KG1 (cell line): ENCODE measurements at regions not wholly inside any gene's neighbourhood (a gene's known extent, or its start where the extent isn't known, plus 50 kb on each side); places are given as distances from the start of the nearest gene placed in this dataset.
"Not testable (repeated sequence)": the region's sequence is repeated elsewhere in the genome, so short reads cannot be mapped to it uniquely, and the experiment has no call there.

Experiments used
- DNase-seq: peaks from one replicate; lab custom pipeline; 2025; lab: John Stamatoyannopoulos, UW

DNA sequence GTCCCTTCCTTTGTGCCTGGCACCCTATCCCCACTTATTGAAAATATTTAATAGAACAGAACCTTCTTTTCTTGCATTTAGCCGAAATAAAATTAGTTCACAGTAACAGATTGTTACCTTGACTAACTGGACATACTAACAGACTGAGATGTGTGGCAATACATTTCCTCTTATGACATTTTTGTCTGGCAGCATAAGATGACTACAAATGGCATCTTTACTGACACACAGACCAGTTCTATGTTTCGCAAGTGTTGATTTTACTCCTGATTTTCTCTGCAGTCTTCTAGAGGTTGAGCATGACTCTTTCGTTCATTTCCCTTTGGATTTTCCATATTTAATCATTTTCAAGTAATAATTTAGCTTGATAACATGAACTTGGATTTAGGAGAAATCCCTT, 474.6 kb downstream of the CBLN4 start:
- no peak for DNase-seq

DNA sequence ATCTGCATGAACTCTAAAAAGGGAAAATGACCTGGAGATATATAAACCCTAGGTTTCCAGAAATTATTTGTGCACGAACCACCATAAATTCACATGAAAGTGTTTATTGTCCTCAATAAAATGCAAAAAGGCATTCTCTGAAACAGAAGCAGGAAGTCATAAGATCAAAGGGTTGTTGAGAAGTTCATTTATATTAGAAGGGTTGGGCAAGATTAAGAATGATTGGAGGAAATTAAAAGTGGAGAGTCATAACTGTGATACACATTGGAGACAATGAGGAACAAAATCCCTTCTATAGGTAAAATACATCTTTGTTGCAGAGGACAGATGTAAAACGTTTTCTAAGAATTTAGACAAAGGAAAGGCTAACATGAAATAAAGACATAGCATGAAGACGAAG, 476.8 kb downstream of the CBLN4 start:
- DNase-seq = no peak

DNA sequence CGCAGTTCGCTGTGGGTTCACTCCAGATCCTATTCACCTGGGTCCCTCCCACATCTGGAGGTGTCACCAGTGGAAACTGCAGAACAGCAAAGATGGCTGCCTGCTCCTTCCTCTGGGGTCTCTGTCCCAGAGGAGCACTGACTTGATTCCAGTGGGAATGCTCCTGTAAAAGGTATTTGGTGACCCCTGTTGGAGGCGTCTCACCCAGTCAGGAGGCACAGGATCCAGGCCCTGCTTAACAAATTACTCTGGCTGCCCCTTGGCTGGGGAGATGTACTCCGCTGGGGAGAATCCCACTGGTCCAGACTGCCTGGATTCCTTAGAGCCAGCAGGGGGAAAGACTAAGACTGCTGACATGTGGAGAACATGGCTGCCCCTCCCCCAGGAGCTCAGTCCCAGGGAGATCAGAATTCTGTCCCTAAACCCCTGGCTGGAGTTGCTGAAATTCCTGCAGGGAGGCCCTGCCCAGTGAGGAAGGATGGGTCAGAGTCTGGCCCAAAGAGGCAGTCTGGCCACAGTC, 483.0 kb downstream of the CBLN4 start:
- DNase-seq = no peak

DNA sequence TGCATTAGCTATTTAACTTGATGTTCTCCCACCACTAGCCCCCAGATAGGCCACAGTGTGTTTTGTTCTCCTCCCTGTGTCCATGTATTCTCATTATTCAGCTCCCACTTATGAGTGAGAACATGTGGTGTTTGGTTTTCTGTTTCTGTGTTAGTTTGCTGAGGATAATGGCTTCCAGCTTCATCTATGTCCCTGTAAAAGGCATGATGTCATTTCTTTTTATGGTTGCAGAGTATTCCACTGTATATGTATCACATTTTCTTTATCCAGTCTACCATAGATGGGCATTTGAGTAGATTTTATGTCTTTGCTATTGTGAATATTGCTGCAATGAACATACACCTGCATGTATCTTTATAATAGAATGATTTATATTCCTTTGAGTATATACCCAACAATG, 487.7 kb downstream of the CBLN4 start:
- DNase-seq = not testable (repeated sequence)

DNA sequence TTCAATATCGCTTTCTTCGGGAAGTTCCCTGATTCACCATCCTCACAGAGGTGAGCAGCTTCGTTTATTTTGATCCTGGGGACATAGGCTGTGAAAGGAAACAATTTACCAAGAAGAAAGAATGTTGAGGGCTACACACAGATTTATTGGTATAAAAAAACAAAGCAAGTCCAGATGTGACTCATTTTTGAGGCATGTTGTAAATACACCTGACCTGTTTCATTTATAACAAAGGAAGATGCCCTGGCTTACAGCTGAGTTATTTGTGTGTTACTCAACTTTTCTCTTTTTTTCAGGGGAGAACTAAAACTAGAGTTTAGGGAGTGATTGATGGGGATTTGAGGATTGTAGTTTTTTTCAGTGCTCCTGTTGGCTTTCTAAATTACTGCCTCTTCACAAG, 489.5 kb downstream of the CBLN4 start:
- no peak for DNase-seq

DNA sequence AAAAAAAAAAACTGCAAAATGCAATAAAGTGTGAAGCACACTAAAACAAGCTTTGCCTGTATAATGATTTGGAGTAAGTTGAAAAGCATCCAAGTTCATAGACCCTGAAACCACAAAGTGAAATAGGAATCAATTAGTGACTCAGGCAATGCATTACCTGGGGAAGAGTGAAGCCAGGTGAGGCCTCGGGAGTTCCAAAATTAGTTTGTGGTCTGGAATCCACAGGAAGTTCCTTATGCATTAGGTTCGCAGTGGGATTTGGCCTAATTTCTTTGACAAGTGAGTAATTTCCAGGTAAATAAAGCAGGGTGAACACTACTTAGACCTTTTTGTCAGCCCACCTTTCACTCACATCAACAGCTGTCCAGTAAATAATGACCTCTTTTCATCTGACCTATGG, 490.8 kb downstream of the CBLN4 start:
- DNase-seq = no peak

DNA sequence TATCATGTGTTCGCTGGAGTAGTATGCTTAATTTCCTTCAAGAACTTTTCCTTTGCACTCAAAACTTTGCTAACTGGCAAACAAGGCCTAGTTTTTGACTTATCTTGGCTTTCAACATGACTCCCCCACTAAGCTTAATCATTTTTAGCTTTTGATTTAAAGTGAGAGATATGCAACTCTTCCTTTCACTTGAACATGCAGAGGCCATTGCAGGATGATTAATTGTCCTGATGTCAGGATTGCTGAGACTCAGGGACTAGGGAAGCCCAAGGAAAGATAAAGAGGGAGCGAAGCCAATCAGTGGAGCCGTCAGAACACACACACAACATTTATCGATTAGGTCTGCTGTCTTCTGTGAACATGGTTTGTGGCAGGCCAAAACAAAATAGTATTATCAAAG, 491.4 kb downstream of the CBLN4 start:
- DNase-seq = no peak

DNA sequence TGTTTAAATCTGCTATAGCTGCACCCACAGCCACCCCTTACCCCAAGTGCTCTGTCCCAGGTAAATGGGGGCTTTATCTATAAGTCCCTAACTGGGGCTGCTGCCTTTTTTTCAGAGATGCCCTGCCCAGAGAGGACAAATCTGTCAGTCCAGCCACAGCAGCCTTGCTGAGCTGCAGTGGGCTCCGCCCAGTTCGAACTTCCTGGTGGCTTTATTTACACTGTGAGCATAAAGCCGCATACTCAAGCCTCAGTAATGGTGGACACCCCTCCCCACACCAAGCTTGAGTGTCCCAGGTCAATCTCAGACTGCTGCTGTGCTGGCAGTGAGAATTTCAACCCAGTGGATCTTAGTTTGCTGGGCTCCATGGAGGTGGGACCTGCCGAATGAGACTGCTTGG, 505.2 kb downstream of the CBLN4 start:
- no peak for DNase-seq

DNA sequence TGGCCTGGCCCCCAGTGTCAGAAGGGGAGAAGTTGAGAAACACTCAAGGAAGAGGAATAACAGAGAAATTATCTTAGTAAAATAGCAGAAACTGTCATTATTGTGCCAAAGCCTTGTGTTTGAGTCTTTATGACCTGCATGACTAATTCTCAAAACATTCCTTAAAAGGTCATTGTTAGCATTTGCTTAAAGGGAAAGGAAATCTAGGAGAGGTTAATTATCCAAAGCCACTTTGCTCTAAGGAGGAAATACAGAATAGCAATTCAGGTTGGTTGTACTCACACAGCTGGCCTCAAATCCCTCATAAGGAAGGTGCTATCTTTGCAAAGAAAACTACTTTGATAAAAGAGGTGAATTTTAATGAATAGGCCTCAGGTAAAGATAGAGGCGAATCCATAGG, 516.7 kb downstream of the CBLN4 start:
- no peak for DNase-seq

DNA sequence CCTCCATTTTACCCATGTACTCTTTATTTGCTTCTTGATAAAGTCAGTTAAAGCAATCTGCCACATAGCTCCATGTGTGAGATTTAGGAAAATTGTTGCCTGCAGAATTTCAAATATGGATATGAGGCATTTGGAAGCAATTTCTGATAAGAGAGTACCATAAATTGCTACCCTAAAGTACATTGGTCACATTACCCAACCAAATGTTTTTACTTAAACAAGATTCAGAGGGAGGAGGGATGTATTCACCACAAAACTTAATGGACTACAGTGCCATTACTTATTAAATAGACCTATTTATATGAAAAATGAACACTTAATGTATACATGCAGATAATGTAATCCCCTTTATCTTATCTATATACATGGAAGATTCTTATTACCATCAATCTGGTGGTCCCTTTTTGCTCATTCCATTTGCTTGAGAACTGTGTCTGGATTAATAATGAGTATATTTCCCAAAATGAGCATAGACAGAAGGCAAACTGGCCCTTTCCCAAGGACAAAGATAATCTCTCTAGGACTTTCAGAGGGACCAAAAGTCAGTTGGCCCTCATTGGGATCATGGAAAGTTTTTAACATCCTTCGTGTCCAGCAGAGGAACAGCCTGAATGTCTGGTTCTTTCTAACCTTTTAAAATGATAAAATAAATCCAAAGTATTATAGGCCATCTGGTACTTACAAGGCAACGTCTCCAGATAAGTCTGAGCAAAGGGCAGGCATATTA, 526.4 kb downstream of the CBLN4 start:
- DNase-seq = no peak

DNA sequence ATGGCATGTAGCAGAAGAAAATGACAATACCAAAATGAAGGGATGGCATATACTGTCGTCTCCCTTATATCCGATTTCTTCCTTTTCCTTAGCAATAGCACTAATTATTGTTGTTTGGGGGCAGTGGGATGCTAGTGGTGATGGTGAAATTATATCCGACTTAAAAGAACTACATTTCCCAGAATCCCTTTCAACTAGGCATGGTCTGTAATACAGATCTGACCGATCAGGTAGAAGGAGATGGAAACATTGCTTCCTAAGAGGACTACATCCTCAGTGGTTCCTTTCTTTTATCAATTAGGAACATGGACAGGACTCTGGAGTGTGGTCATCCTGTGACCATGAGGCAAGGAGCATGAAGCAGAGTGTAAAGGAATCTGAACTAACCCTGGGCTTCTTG, 532.6 kb downstream of the CBLN4 start:
- no peak for DNase-seq

DNA sequence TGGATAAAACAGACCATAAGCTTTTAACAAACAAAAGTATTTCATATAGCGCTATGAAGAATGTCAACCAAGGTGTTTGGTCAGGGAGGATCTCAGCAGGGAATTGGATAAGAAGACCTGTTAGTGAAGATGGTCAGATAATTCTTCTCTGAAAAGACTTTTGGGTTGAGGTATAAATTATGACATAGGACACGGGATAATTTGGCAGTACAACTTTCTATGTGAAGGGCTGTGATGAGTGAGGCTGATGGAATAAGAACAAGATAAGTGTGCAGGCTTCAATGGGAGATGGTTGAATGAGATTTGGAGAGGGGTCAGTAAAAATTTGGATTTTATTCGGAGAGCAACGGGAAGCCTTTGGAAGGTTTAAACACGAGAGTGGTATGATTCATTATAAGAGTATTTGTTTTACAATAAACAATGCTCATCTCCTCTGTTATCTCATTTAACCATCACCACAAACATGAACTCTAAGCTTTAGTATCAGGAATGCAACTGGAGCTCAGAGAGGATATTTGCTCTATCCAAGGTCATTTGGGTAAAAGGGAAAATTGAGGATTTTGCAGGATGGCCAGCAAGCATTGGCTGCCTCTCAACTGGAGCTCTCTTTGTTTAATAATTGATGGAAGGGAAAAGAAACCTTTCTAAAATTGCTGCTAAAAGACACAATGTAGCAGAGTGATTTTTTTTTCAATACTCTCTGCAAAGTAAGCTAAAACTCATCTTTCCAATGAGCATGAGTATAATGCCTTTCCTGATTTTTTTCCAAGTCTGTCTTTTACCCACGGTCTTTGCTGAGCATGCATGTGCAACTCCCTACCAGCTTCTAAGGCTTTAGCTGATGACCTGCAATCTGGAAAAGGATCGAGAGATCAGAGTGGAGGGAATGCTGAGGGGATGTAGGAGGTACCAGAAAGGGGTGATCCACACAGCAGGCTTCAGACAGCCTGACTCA, 534.0 kb downstream of the CBLN4 start:
- no peak for DNase-seq

DNA sequence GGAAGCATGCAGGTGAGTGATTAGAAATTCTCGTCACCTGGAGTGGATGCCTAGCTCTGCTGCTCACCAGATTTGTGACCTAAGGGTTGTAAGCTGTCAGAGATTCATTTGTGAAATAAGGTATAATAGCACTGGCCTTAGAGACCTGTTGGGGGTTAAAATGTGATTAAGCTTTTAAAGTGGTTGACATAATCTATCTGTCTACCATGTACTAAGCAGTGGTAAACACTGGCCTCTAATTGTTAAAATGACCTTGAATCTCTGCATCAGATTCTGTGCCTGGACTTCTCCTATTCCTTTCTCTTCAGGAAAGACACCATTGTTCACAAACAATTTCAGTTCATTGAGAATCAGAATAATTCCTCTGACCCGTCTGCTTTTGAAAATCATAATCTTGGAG, 536.2 kb downstream of the CBLN4 start:
- no peak for DNase-seq

DNA sequence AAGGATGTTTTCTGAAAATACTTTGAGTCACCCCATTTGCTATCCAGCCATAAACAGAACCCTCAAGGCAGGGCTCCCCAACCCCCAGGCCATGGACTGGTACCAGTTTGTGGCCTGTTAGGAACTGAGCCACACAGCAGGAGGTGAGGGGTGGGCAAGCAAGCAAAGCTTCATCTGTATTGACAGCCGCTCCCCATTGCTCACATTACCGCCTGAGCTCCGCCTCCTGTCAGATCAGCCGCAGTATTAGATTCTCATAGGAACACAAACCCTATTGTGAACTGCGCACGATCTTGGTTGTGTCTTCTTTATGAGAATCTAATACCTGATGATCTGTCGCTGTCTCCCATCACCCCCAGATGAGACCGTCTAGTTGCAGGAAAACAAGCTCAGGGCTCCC, 543.8 kb downstream of the CBLN4 start:
- DNase-seq = no peak

DNA sequence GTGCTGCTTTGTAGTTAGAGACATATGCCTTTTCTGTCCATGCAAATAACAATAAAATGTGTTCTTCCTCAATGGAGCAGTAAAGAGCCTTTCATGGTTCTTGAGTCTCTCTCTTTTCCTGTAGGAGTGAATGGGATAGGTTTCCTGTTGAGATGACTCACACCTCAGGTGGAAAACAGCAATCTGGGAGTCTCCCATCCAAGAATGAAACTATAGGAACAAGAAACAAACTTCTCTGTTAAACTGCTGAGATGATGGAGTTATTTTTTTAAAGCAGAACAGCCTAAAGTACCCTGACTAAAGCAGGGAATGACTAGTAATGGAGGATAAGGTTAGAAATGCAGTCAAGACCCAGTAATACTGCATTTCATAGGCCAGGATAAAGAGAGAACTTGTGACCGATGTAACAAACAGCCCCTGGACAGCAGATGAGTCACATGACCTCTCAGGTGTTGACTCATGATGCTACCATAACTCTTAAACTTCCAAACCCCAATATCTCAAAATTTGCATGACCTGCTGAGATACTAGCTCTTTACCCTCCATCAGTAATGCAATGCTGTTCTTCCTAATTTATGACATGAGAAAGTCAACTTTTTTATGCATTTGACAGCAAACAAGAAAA, 548.9 kb downstream of the CBLN4 start:
- DNase-seq = no peak

DNA sequence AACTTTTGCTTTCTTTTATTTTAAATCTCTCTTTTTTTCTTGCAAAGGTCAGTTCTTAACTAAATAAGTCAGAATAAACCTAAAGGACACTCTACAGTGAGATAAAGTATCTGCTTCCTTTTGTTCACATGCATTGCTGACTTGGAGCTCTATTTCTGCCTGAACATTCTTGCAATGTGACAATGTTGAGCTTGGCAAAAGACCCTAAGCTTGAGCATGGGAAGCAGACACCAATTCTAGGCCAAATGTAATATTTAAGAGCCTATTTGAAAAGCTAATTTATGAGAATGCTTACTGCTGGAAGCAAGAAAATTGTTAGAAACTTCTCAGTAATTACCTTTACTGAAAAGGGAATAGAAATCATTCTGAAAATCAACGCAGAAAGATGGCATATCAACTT, 556.2 kb downstream of the CBLN4 start:
- DNase-seq = no peak

DNA sequence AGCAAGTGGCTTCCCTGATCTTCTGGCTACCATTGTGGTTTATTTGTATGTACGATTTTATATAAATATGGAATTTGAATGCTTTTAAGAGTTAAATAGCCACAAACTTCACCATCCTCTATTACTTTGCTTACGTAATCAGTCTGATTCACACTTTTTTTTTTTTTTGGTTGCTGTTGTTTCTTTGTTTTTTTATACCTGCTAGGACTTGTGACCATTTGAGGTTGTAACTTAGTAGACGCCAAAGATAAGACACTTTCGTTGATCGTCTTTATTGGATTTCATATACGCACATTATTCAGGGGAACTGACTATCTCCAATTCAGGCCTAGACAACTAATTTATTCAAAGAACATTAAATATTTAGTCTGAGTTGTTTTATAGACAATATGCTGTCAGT, 559.0 kb downstream of the CBLN4 start:
- no peak for DNase-seq

DNA sequence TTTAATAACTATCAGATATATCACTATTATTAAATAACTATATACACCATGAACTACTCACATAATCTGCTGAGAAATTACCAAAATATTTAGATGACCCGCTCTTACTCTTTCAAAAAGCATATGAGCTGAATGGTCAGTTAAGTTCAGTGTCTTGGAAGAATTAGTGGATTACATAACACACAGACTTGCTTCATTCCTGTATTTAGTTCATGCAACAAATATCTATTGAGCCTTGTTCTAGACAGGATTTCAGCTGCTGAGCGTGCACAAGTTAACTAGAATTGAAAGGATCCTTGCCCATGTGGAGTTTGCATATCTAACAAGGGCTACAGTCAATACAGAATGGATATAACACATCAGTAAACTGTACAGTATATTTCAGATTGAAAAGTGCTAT, 566.2 kb downstream of the CBLN4 start:
- DNase-seq = no peak

DNA sequence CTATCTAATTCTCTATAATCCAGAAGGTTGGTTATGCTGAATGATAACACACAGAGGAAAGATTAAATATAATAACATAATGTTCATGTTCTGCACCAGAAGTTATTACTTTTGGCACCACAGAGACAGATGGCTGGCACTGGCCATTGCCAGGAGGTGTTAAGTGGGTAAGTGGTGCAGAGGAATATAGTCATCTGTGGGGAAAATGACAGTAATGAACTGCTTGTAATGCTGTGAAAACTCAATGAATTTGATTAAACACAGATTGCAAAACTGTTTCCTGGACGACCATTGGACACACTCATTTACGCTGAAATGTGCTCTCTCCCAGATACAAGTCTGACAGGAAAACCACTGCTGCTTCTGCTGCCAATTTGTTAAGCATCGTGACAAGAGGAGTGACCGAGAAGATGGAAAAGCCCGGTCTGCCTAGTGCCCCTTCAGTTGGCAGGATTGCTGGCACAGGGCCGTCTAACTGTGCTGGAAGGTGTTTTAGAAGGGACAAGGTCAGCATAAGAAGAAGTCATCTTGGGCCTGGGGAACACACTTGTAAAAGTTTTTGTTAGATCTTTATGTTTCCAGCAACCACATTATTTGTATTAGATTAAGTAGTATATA, 567.4 kb downstream of the CBLN4 start:
- no peak for DNase-seq

DNA sequence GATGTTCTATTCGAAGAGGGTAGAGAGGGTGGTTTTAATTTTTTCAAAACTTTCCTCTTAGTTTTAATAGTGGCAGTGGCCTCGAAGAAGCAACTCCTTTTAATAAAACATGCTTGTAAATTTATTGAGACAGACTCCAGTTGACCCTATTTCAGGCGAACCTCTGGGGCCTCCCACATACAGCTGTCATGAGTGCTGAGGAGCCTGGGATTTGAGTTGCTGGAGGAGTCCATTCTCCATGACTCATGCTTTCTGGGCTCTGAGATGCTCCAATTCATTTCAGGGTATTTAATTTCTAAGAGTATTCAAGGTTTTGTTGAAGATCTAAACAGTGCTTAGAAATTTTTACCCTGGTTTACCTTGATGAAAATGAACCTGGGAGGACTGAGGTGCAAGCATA, 580.4 kb downstream of the CBLN4 start:
- no peak for DNase-seq

DNA sequence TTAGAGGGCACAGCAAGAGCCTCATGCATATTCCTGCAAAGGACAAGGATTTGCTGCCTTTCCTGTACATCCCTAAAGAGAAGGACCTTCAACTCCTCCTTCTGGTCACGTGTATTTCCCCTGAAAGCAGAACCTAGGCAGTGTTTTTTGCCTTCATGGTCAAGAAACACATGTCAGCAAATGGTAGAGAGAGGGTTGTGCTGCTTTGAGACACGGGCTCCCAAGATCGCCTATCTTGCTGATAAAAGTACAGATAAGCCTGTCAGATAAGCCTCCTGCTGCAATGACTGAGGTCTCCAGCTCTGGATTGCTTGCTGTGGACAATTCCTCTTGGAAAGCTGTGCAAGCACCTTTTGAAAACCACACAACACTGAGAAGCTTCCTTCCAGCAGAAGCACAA, 580.8 kb downstream of the CBLN4 start:
- no peak for DNase-seq

DNA sequence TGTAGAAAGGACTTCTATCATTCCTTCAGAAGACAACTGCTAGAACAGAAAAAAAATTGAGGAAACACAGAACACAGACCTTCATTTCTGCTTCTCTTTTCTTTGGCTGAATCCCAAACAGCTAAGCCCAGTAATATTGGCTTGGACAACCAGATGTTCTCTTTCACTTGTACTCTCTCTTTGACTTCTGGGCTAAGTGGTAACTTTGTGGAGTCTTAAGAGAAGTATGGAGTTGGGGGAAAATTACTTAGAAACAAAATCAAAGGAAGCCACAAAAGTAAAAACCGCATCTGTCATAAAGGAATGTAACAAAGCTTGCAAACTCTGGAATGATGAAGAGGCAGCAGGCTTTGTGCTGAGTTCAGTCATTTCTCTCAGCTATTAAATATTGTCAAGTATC, 587.5 kb downstream of the CBLN4 start:
- DNase-seq = no peak
